Fibroblast of villous mesenchyme (primary cell): ENCODE measurements at regions not wholly inside any gene's neighbourhood (a gene's known extent, or its start where the extent isn't known, plus 50 kb on each side); places are given as distances from the start of the nearest gene placed in this dataset.
"Not testable (repeated sequence)": the region's sequence is repeated elsewhere in the genome, so short reads cannot be mapped to it uniquely, and the experiment has no call there.

Experiments
- DNase-seq: peaks from one replicate; pipeline ENCODE4 v3.0.0-alpha.2; 2010; ENCODE audit warnings: low read depth
- H3K4me3 ChIP-seq: 2 replicates; pipeline ENCODE4 v1.5.1; 2011; ENCODE audit warnings: low read depth, mild to moderate bottlenecking, low read length
- CTCF ChIP-seq: IDR thresholded peaks from 2 replicates; pipeline ENCODE4 v1.5.1; 2012; ENCODE audit warnings: low read depth, mild to moderate bottlenecking, low read length; ENCODE audit not compliant: insufficient read depth

GRCh38 chr10:42898037-42898960 is 115.7 kb downstream of the BMS1 start:
- no peak for DNase-seq
- H3K4me3 ChIP-seq, result no peak overlapping the region
- no peak for TF ChIP-seq CTCF

GRCh38 chr10:42899036-42899435 is 116.4 kb downstream of the BMS1 start:
- H3K4me3 ChIP-seq, result no peak overlapping the region
- DNase-seq, result no peak
- no peak for TF ChIP-seq CTCF

GRCh38 chr10:42900346-42900745 is 117.8 kb downstream of the BMS1 start:
- DNase-seq, H3K4me3 ChIP-seq: not testable (repeated sequence)

- no peak for TF ChIP-seq CTCF
- no peak for DNase-seq
- H3K4me3 ChIP-seq, result no peak overlapping the region
These were observed 128.8 kb downstream of the BMS1 start for GRCh38 chr10:42911359-42911758.

GRCh38 chr10:42916974-42917373 is 134.4 kb downstream of the BMS1 start:
- no peak overlapping the region for H3K4me3 ChIP-seq
- no peak for DNase-seq
- no peak for TF ChIP-seq CTCF

GRCh38 chr10:42917821-42918220 is 135.2 kb downstream of the BMS1 start:
- no peak for DNase-seq
- no peak overlapping the region for H3K4me3 ChIP-seq
- no peak for TF ChIP-seq CTCF

GRCh38 chr10:42921951-42922350 is 139.4 kb downstream of the BMS1 start:
- H3K4me3 ChIP-seq, result no peak overlapping the region
- no peak for DNase-seq
- TF ChIP-seq CTCF, result no peak
